ENCODE measurements at regions not wholly inside any gene's neighbourhood (a gene's known extent, or its start where the extent isn't known, plus 50 kb on each side); places are given as distances from the start of the nearest gene placed in this dataset.

DNA sequence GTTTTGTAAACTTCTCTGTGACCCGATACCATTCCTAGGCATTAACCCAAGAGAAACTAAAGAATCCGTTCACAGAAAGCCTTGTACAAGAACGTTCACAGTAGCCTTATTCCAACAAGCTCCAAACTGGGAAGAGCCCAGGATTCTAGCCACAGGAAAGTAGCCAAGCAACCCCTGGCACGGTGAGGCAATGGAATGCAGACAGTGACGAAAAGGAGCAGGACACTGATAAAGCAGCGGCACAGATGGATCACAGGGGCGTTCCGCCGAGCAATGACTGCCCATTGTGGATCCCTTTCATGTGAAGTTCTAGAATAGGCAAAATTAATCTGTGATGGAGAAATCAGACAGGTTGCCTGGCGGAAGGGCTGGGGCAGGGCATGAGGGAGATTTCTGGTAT is 198.7 kb upstream of the CHRNA7 start:
- DNase-seq (ENCODE audit: low read depth): no peak

DNA sequence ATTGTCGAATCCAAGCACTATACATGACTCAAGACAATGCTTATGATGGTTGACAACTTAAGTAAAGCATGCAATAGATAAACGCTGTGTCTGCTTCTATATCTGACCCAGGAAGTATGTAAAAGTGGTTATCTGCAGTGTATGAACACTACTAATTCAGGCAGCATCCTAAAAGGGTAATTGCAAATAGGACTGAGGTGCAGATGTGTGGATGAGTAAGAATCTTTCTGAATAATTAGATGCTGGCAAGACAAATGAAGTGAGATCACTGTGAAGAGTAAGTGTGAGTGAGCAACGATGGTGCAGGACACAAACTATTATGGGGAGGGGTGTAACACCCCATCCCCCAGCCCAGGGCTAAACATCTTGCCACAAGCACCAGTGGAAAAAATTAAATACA is 195.7 kb upstream of the CHRNA7 start:
- DNase-seq (ENCODE audit: low read depth): no peak

DNA sequence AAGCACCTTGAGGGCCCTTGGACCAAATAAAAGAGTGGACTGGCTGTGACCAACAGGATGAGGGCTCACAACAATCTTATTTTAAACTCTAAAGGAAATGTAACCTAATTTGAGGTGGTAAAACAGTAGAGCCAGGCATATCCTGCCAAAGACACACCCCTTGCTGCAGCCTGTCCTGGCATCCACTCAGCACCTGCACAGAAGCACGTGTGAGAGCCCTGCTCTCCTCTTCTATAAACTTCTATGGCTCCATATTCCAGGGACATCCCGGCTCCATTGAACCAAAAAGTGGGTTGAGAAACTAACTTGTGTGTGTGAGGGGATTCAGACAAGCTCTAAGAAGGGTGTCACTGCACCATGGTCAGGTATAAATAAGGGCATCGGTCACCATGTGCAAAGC is 190.9 kb upstream of the CHRNA7 start:
- DNase-seq (ENCODE audit: low read depth): no peak

DNA sequence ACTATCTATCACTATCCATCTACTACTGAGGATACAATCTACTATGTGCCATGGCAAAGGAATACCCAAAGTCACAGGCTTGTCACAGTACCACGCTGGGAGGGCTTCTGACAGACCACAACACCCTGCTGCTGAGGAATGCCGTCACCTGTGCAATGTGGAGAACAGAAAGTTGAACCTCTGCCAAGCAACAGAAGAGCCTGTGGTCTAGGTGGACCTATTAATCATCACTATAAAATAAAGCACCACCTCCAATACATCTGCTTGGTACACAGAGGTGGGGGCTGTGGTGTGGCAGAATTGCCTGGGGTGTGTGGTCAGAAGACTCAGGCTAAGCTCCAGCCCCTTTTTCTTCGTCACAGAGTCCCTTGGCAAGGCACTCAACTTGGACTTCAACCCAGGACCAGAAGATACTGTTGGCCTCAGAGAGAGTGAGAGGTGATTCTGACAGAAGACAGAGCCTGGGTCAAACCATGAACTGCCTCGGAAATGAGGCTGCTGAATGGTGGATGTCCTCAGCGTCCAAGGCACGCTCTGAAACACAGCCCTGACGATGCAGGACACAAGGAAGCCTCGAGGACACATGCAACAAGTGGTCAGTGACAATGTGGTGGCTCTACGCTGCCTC is 189.4 kb upstream of the CHRNA7 start:
- DNase-seq (ENCODE audit: low read depth): no peak

DNA sequence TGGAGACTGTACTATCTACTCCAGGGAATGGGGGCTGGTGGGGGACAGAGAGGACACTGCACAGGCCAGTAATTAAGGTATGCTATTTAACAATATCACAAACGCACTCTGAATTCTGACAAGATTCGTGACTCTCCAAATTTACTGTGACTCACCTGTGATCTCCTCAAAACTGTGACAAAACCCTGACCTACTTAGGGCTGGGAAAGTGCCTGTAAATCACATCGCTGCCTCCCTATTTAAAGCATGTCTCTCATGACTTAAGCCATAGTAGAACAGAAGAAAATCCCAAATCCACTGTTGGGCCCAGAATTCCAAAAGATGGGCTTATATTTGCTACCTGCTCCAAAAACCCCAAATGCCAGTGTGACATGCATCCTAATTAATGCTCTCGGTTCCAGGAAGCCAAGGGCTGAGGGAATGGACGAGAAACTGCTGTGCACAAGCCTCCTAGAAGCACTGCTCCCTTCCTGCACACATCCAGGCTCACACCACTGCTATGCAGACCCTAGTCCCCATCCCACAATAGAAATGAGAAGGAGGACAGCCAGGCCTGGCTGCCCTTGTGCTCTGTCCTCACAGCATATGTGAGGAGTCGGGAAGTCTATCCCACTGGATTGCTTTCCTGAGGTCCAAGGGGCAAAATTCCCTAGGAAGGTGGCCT is 187.7 kb upstream of the CHRNA7 start:
- DNase-seq (ENCODE audit: low read depth): no peak

DNA sequence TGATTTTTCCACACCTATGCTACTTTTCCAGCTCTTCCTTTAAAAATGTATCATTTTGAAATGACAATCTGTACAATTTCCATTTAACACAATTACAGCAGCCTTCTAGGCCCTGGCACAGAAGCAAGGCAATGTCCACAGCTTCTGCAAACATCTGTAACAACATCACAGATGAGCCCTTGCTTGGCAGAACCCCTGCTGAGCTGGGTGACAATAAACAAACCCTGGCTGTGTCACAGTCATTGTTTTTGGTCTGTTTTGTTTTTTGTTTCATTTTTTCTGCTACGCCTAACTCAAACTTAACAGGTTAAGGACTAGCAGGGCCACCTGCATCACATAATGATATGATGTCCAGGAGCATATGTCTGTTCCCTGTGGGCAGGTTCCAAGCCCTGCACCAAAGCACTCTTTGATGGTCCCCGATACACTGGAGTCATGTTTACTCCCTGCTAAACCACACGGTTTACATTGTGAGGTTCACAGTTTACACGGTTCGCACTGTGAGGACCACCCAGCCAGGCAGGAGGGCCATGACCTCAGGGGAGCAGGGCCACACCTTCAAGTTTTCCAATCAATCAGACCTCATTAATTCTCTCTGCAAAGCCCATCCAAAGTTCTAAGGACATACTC is 186.8 kb upstream of the CHRNA7 start:
- DNase-seq (ENCODE audit: low read depth): no peak

DNA sequence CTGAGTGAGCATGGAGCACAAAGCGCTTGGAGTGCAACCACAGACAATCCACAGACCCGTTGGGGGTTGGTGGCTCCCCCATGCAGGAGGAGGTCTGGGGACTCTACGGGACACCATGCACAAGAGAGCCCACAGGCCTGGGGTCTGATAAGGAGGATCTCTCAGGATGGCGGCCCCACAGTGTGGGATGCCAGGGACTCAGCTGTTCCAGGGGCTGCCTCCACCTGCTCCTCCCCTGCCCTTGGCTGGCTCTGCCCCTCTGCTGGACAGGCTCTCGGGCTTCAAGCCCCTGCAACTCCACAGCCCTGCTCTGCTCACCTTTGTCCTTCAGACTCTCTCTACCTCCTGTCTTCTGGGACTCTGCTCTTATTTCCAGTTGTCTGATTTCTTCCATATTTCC is 184.5 kb upstream of the CHRNA7 start:
- no peak for DNase-seq (ENCODE audit: low read depth)

DNA sequence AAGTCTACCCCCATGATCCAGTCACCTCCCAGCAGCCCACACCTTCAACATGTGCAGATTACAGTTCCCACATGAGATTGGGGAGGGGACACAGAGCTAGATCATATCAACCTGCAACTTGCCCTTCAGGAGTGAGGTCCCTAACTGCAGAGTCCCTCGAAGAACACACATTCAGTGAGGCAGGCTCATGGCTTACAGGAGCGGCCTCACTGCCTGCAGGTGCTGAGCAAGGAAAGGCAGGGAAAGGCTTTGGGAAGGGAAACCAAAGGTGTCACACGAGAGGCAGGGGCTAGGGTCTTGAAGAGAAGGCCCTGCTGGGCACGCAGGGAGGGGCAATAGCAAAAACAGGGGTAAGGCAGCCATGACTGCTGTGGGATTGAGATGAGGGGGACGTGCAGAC is 182.4 kb upstream of the CHRNA7 start:
- DNase-seq (ENCODE audit: low read depth): no peak

DNA sequence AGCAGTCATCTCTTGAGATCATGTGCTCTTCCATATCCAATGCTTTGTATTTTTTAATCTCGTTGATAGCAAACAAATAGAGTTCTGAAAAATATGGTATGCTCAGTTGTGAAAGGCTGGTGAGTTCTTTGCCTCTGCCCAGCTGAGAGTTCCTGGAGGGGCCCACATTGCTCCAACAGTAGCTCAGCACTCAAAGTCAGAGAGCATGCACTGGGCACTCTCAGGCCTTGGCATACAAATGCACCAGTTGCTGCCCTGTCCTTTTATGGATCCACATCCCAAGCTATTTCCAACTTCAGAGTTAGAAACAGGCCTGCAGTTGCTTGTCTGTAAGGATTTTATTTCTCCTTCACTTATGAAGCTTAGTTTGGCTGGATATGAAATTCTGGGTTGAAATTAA is 181.7 kb upstream of the CHRNA7 start:
- no peak for DNase-seq (ENCODE audit: low read depth)

DNA sequence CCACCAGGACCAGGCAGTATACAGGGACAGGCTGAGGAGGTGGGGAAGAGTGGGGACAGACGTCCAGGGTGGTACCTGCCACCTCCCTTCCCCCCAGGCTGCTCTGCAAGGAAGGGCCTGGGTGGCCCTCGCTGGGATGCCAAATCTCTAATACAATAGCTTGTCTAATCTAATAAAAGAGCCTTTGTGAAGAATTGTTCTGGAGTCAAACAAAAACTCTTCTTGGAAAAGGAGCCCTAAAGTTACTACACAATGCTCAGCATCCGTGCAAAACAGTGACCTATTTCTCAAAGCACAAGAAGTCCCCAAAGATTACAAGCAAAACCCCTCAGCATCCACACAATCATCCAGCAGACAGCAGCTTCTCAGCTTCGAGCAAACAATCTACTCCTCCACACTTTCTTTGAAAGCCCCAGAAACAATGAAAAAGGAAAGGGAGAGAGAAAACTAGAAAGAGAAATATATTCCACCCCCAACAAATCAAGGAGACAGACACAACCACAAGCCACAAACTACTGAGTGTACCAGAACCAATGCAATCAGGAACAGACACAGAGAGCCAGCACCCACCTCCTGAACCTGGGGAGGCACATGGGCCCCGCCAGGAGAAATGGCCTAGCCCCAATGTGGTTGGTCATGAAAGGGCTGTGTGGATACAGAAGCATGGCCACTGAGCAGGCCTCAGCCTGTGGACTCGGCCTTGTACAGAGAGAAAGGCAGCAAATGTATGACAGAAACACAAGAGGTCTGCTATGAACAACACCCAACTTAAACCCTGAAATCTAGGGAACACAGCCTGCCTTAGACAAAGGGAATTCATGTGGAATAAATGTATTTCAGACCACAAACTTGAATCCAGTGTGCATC is 177.1 kb upstream of the CHRNA7 start:
- no peak for DNase-seq (ENCODE audit: low read depth)

DNA sequence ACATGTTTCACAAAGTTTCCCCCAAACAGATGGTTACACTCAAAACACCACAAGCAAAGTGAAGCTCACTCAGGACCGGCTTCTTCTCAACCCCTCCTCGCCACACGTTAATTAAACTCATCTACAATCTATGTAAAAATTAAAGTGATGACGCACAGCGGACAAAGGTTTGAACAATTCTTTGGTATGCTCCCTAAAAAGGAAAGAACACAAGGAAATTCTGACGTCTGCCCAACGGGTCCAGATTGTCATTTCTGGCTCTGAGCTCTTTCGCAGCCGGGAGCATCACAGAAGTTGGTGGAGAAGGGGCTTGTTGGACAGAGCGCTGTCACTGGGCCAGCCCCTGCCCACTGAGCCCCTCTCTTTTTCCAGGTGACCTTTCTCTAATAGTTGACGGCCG is 173.7 kb upstream of the CHRNA7 start:
- DNase-seq (ENCODE audit: low read depth): no peak

DNA sequence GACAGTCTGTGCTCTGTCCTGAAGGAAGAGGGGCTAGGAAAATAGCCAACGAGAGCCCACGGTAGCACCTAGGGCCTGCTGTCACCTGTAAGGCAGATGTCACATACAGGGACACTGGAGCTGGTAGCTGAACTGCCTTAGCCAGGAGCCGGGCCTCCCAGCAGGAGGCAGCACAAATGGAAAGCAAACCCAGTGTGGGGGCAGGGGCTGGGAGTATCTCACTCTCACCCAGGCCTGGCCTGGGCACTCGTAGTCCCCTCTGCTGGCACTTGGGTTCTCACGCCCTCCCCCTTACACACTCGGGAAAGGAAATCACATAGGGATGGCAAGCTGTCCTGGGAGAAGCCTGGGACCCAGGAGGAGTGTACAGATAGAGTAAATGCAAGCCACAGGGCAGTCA is 173.1 kb upstream of the CHRNA7 start:
- DNase-seq (ENCODE audit: low read depth): no peak

DNA sequence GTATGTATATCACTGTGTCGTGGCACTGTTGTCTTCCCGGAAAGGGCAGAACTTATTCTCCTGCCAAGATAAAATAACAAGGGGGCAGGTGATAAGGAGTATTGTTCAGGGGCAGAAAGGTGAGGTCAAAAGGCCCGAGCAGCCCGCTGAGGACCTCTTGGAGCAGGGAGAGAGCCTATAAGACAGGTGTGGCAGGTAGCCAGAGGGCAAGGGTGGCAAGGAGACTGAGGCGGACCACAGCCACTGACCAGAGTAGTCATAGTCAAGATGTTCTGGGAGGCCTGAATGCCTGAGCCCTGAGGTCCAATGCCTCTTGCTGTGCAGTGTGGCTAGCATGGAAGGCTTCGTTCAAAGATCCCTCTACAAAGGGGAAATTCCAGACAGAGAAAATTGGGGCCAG is 172.3 kb upstream of the CHRNA7 start:
- no peak for DNase-seq (ENCODE audit: low read depth)

DNA sequence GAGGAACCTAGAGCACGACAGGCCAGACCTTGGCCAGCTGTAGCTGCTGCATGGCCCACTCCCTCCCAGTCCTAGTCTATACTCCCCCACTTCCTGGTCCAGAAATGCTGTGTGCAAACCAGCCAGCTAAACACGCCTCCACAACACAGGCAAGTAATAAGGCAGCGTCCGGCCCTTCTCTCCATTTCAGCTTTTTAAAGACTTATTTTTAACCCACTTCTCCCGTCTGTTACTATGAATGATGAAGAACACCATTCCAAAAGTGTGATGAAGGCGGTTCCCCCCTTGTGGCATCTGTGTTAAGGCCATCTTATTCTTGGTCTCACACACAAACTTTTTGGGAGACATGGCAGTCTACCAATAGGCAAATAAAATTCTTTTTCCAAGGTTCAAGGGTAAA is 164.1 kb upstream of the CHRNA7 start:
- DNase-seq (ENCODE audit: low read depth): no peak

DNA sequence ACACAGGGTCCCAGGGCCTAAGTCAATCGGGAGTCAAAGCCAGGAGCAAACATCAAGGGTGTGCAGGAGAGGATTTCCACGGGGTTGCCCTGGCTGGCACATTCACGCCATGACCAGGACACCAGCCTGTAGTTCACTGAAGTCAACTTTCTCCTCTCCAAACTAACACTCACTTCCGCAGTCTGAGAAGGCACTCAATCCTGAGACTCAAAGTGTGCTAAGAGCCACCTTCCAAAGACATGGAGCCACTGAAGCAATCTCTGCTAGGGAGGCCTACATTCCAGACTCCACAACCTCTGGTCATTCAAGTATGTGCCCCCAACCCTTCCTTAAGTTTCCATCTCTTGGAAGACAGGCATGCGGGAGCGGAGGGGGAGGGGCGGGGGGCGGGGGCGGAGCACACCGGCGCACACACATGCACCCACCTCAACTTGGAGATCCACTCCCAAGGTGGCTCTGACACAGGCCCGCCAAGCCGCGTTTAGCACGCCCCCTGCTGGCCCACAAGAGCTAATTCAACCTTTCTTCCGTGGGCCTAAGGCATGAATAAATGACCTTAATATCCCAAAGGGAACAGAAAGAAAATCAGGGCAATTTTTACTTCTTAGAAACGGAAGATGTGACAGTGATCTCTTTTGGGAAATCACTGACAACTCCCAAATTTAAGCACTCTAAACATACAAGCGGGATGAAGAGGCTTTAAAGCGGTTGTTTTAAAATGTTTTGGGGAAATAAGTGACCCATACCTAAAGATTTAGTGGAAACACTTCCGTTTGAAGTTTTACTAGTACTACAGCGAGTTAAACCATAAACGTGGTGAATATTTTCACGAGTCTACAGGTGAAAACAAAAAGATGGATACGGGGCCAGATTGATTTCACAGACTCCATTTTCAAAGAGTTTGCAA is 162.5 kb upstream of the CHRNA7 start:
- DNase-seq (ENCODE audit: low read depth): no peak

DNA sequence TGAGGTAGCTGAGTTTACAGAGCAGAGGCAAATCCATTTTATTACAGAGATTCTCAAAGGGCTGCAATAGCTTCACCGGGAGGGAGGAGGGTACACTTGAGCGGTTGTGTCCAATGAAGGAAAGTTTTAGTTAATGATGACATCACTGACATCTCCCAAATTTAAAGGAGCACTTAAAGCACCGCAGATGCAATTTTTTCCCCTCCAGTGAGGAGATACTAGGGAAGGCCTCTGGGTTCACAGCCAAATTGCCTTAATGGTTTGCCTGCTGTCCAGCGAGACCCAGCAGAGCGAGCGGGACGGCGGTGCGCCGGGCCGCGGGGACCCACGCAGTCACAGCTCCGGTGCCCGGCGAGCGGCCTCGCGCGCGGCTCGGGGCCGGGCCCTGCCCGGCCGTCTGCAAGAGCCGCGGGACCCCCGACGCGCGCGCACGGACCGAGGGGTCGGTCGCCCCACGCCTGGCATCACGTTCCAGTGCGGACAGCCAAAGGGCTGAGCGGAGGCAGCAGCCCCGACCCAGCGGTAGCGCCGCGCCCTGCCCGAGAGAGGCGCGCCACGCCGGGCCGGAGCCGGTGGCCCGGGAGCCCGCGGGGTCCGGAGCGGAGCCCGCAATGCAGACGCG is 160.5 kb upstream of the CHRNA7 start:
- no peak for DNase-seq (ENCODE audit: low read depth)

DNA sequence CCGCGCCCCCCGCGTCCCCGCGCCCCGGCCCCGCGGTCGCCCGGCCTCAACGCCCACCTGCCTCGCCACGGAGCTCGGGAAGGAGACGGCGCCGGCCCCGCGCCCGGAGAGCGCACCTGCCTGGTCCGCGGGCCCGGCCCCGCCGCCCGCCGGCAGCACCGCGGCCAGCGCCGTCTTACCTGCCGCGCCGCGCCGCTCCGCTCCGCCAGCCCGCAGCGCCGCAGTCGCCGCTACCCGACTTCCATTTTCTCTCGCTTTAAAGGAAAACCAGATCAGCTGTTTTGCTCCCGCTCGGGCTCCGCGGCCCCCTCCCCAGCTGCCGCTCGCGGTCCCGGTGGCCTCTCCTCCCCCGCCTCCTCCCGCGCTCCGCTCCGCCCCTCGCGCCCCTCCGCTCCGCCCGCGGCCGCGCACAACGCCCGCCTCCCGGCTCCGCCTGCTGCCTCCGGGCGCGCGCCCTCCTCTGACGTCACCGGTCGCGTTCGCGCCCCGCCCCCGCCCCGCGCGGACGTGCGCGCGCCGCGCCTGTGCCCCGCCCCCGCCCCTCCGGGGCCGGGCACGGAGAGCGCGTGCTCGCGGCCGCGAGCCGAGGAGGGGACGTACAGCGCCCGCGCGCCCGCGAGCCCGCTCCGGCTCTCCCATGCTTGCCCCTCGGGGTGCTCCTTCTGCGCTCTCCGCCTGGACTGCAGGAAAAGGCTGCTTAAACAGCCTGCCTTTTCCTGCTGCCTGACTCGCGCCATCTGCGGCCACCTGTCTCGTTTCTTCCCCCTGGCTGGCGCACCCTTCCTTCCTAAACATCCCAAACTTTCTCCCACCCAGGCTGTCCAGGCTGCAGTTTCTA is 159.8 kb upstream of the CHRNA7 start, which contains the start of gene OTUD7A:
TSS of gene OTUD7A (minus strand) at position 346 of the 838 bp plus-strand sequence.
- peak; percentile 10 for DNase-seq (ENCODE audit: low read depth)

DNA sequence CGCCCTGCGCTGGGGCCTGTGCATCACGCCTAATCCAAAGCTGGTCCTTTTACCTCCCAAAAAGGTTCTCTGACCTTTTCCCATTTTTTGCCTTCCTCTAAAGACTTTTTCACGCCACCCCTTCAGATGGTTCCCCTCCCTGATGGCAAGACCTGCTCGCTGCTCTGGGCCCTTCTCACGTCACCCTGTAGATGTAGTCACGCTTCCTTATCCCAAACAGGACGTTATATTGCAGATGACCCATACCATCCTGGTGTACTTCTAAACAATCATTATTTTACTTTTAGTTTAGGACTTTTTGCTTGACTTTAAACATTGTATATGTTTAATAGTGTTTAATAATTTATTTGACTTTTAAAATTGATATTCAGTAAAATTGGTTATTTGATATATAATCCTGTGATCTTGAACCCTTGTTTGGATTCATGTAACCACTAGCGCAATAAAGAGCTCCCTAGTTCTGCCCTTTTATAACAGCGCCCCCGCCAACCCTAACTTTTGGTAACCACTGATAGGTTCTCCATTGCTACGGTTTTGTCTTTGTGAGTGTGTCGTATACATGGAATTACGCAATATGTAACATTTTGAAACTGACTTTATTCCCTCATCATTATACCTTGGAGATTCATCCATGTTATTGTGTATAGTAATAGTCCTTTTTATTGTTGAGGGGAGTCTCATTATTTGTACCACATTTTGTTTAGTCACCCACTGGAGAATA is 159.0 kb upstream of the CHRNA7 start:
- no peak for DNase-seq (ENCODE audit: low read depth)

DNA sequence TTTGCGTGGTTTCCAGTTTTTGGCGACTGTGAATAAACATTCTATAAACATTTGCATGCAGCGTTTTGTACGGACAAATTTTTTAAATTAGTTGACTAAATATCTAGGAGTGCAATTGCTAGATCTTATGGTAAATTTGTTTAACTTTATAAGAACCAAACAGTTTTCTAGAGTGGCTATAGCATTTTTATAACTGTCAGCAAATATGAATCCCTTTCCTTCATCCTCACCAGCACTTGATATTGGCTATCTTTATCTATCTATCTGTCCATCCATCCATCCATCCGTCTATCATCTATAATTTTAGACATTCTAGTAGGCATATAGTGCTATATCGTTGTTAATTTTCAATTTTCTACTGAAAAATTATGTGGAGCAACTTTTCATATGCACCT is 158.4 kb upstream of the CHRNA7 start:
- no peak for DNase-seq (ENCODE audit: low read depth)

DNA sequence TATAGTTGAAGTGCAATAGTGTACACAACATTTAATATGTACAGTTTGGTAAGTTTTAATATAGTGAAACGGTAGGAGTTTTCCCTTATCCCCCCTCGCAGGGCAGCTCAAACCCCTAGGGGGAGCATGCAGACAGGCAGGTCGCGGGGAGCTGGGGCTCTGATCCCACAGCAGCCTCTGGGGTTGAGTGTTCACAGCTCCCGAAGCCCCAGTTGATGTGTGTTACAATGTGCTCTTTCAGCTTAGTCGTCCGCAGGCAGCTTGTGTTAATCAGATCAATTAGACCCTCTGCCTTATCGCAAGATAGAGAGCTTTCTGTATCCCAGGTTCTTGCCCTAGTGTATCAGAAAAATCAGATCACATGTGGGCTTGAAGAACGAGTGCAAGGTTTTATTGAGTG is 143.1 kb upstream of the CHRNA7 start:
- DNase-seq (ENCODE audit: low read depth): no peak

Measured in non-pigmented ciliary epithelial cell (primary cell).